Upper lobe of right lung (tissue), 1 donor: ENCODE measurements at regions not wholly inside any gene's neighbourhood (a gene's known extent, or its start where the extent isn't known, plus 50 kb on each side); places are given as distances from the start of the nearest gene placed in this dataset.
"Not testable (repeated sequence)": the region's sequence is repeated elsewhere in the genome, so short reads cannot be mapped to it uniquely, and the experiment has no call there.

Experiments used
- ATAC-seq: fragments of 200-7000 bp; cut with Tn5 transposase; one replicate; pipeline ENCODE4 v1.9.1; 2020; ENCODE audit warnings: mild to moderate bottlenecking, moderate library complexity
- DNase-seq: peaks from one replicate; pipeline ENCODE4 v3.0.0-alpha.2; 2020
- H3K27ac ChIP-seq: fragments of 200-600 bp; one replicate; pipeline ENCODE4 v1.8.0; 2022
- H3K27me3 ChIP-seq: fragments of 200-600 bp; one replicate; pipeline ENCODE4 v1.8.0; 2022; ENCODE audit warnings: mild to moderate bottlenecking
- H3K36me3 ChIP-seq: fragments of 200-600 bp; one replicate; pipeline ENCODE4 v1.8.0; 2022
- H3K4me1 ChIP-seq: fragments of 200-600 bp; one replicate; pipeline ENCODE4 v1.8.0; 2022
- H3K4me3 ChIP-seq: fragments of 200-600 bp; one replicate; pipeline ENCODE4 v1.8.0; 2022; ENCODE audit warnings: mild to moderate bottlenecking
- H3K9me3 ChIP-seq: fragments of 200-600 bp; one replicate; pipeline ENCODE4 v1.8.0; 2022
- intact Hi-C: fragments of 100-400 bp; cut with DNase I; formaldehyde crosslinking; loops from one replicate; pipeline ENCODE4 v1.11.0; 2022
- TF ChIP-seq, protein P1 (sequence below): fragments of 200-600 bp; IDR thresholded peaks from one replicate; pipeline ENCODE4 v1.8.0; 2022; ENCODE audit warnings: antibody characterized with exemption
- donor health status: DM: no; HTN: yes; CAD: no; lungs with severe emphysema.

- TF ChIP-seq, protein P1, sequence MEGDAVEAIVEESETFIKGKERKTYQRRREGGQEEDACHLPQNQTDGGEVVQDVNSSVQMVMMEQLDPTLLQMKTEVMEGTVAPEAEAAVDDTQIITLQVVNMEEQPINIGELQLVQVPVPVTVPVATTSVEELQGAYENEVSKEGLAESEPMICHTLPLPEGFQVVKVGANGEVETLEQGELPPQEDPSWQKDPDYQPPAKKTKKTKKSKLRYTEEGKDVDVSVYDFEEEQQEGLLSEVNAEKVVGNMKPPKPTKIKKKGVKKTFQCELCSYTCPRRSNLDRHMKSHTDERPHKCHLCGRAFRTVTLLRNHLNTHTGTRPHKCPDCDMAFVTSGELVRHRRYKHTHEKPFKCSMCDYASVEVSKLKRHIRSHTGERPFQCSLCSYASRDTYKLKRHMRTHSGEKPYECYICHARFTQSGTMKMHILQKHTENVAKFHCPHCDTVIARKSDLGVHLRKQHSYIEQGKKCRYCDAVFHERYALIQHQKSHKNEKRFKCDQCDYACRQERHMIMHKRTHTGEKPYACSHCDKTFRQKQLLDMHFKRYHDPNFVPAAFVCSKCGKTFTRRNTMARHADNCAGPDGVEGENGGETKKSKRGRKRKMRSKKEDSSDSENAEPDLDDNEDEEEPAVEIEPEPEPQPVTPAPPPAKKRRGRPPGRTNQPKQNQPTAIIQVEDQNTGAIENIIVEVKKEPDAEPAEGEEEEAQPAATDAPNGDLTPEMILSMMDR, result no peak
- Histone ChIP-seq H3K9me3 (no peaks in the 10 kb centered on the region), H3K36me3 (no peaks in the 10 kb centered on the region), H3K4me1 (peaks cover 4% of the 10 kb centered on the region), H3K27me3 (no peaks in the 10 kb centered on the region), H3K27ac (no peak overlapping the region), H3K4me3 (no peak overlapping the region)
- no peak for ATAC-seq
- intact Hi-C loops, result no loop called here
- DNase-seq, result peak; percentile 10
Measured at GRCh38 chr9:89853161-89853560, 248.3 kb downstream of the GADD45G start.

DNA sequence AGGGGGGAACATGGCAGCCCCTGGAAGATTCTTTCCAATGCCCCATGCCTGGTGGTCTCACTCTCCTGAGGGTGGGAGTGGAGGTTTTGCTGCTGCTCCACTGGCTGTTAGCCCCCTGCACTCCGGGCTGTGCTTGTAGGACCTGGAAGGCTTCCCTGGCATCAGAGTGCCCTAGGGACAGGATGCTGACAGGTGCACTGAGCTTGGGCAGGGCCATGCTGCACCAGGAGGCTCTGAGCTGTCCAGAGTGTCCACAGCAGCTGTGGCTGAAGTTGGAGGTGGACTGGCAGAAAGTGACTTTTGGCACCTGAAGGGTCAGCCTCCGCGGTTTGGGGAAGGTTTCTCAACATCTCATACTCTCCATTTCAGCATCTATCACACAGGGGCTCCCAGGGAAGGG lies 249.1 kb downstream of the GADD45G start:
- TF ChIP-seq, protein P1, result no peak
- Histone ChIP-seq H3K4me1 (peaks cover 4% of the 10 kb centered on the region), H3K27ac (no peak overlapping the region), H3K36me3 (no peaks in the 10 kb centered on the region), H3K4me3 (no peak overlapping the region), H3K9me3 (no peaks in the 10 kb centered on the region), H3K27me3 (no peaks in the 10 kb centered on the region)
- ATAC-seq (no peak), DNase-seq (peak; percentile 39)
- intact Hi-C loops, result no loop called here

DNA sequence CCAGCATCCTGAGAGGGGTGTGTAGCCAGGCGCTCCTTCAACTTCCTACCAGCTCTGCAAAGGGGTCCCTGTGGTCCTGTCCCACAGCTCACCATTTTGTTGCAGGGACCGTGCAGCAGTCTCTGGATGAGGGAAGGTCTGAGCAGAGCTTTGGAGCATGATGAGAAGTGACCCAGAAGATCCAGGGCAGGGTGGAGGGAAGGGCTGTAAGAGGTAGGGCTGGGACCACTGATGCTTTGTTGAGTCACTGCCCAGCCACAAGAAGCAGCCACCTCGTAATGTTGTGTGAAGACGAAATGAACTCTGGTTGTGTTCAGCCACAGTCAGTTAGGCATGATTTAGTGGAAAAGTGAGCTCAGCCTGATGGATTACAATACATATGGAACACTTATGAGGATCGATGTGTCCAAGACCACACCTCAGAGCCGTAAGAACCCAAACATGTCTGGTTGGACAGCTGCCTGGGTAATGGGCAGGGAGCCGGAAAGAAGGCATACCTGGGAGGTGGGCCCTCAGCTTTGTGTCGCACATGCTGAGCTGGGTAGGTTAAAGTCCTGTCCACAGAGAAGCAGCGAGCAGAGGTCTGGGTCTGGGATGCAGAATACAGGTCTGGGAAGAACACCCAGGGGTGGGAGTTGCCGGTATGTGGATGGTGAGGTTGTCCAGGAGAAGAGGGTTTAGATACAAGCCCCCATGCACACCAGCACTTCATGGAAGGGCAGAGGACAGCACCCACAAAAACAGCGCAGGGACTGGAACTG lies 250.1 kb downstream of the GADD45G start:
- peaks cover 4% of the 10 kb centered on the region for H3K4me1 ChIP-seq
- no peaks in the 10 kb centered on the region for H3K36me3 ChIP-seq
- no peak overlapping the region for H3K27ac ChIP-seq
- H3K9me3 ChIP-seq, result no peaks in the 10 kb centered on the region
- H3K4me3 ChIP-seq, result no peak overlapping the region
- intact Hi-C loops, result no loop called here
- ATAC-seq (no peak), DNase-seq (peak; percentile 18)
- H3K27me3 ChIP-seq, result no peaks in the 10 kb centered on the region
- TF ChIP-seq, protein P1, result no peak

GRCh38 chr9:89856296-89856695 lies 251.5 kb downstream of the GADD45G start:
- H3K4me1 ChIP-seq, ATAC-seq, H3K36me3 ChIP-seq, H3K27me3 ChIP-seq, H3K27ac ChIP-seq, H3K9me3 ChIP-seq, intact Hi-C loops, H3K4me3 ChIP-seq: not testable (repeated sequence)
- peak; percentile 28 for DNase-seq

DNA sequence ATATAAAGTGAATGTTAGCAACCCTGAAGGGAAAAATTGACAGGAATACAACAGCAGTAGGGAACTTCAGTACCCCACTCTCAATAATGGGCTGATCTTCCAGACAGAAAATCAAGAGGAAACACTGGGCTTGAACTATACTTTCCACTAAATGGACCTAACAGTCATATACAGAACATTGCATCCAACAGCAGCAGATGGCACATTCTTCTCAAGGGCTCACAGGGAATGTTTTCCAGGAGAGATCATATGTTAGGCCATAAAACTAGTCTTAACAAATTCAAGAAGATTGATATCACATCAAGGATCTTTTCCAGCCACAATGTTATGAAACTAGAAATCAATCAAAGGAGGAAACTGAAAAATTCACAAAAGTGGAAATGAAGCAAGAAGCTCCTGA lies 252.1 kb downstream of the GADD45G start:
- H3K4me1 ChIP-seq, H3K27ac ChIP-seq, H3K4me3 ChIP-seq, DNase-seq, H3K36me3 ChIP-seq, intact Hi-C loops, H3K9me3 ChIP-seq, H3K27me3 ChIP-seq, ATAC-seq: not testable (repeated sequence)

DNA sequence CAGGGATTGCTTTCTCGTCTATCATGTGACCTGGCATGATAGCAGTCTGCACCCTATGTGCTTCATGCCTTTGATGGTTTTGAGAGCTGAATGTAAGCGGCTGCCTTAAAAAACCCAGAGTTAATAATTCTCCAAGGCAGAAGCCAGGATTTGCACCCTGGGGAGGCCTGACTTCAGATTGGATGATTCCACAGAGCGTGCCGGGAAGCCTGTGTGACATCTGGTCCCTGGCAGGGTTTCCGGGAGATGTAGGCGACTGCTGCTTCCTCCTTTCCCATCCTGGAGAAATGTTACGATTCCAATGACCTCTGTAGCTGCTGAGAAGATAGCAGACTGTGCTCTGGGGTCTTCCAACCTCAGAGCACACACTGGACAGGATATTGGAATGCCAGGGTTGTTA lies 255.0 kb downstream of the GADD45G start:
- H3K4me1 ChIP-seq, intact Hi-C loops, H3K27me3 ChIP-seq, H3K9me3 ChIP-seq, ATAC-seq, H3K4me3 ChIP-seq, H3K36me3 ChIP-seq, H3K27ac ChIP-seq: not testable (repeated sequence)
- DNase-seq, result peak; percentile 23

- H3K36me3 ChIP-seq, H3K27me3 ChIP-seq, intact Hi-C loops, H3K4me3 ChIP-seq, H3K9me3 ChIP-seq, H3K27ac ChIP-seq, H3K4me1 ChIP-seq, ATAC-seq: not testable (repeated sequence)
- DNase-seq, result peak; percentile 40
Measured at GRCh38 chr9:89861371-89861770, 256.6 kb downstream of the GADD45G start.

- ATAC-seq (no peak), DNase-seq (no peak)
- Histone ChIP-seq H3K36me3 (no peaks in the 10 kb centered on the region), H3K4me3 (no peak overlapping the region), H3K4me1 (peaks cover 7% of the 10 kb centered on the region), H3K27me3 (no peaks in the 10 kb centered on the region), H3K9me3 (no peaks in the 10 kb centered on the region), H3K27ac (no peak overlapping the region)
- intact Hi-C loops, result no loop called here
- TF ChIP-seq, protein P1, result no peak
Measured at GRCh38 chr9:89862316-89862715, 257.5 kb downstream of the GADD45G start.
